Parathyroid adenoma (tissue), 2 donors: ENCODE measurements at regions not wholly inside any gene's neighbourhood (a gene's known extent, or its start where the extent isn't known, plus 50 kb on each side); places are given as distances from the start of the nearest gene placed in this dataset.

Experiments
- H2AFZ ChIP-seq: fragments of 300-600 bp; sonication (generic); one replicate; pipeline ENCODE4 v1.7.0; 2017; ENCODE audit warnings: antibody characterized with exemption, mild to moderate bottlenecking
- H3K27ac ChIP-seq: fragments of 300-600 bp; sonication (generic); one replicate; pipeline ENCODE4 v1.7.0; 2017
- H3K27me3 ChIP-seq: fragments of 300-600 bp; sonication (generic); one replicate; pipeline ENCODE4 v1.7.0; 2017; ENCODE audit warnings: low read length; ENCODE audit not compliant: control insufficient read depth, insufficient read depth
- H3K36me3 ChIP-seq: fragments of 300-600 bp; sonication (generic); one replicate; pipeline ENCODE4 v1.7.0; 2017; ENCODE audit warnings: low read length; ENCODE audit not compliant: control insufficient read depth, insufficient read depth
- H3K4me1 ChIP-seq: fragments of 300-600 bp; sonication (generic); one replicate; pipeline ENCODE4 v1.7.0; 2017; ENCODE audit warnings: control low read depth
- H3K4me2 ChIP-seq: fragments of 300-600 bp; sonication (generic); one replicate; pipeline ENCODE4 v1.7.0; 2017; ENCODE audit warnings: low read length
- H3K4me3 ChIP-seq: fragments of 300-600 bp; sonication (generic); one replicate; pipeline ENCODE4 v1.7.0; 2017; ENCODE audit warnings: low read depth, low read length
- H3K79me2 ChIP-seq: fragments of 300-600 bp; sonication (generic); one replicate; pipeline ENCODE4 v1.7.0; 2017; ENCODE audit warnings: control low read depth
- H3K9ac ChIP-seq: fragments of 300-600 bp; sonication (generic); one replicate; pipeline ENCODE4 v1.7.0; 2017; ENCODE audit warnings: mild to moderate bottlenecking
- H3K9me3 ChIP-seq: fragments of 300-600 bp; sonication (generic); one replicate; pipeline ENCODE4 v1.7.0; 2017; ENCODE audit warnings: low read length; ENCODE audit not compliant: control insufficient read depth
- TF ChIP-seq, protein P1 (sequence below): fragments of 300-600 bp; sonication (generic); IDR thresholded peaks from one replicate; pipeline ENCODE4 v1.7.0; 2017; ENCODE audit warnings: antibody characterized with exemption, mild to moderate bottlenecking
- donor health status: primary hyperparathyroidism.

GRCh38 chr2:215626812-215627281 lies 191.0 kb upstream of the FN1 start:
- H3K9ac ChIP-seq = no peak overlapping the region
- no peaks in the 10 kb centered on the region for H3K9me3 ChIP-seq
- no peak overlapping the region for H3K4me3 ChIP-seq
- no peak overlapping the region for H2AFZ ChIP-seq
- no peaks in the 10 kb centered on the region for H3K79me2 ChIP-seq
- TF ChIP-seq, protein P1, sequence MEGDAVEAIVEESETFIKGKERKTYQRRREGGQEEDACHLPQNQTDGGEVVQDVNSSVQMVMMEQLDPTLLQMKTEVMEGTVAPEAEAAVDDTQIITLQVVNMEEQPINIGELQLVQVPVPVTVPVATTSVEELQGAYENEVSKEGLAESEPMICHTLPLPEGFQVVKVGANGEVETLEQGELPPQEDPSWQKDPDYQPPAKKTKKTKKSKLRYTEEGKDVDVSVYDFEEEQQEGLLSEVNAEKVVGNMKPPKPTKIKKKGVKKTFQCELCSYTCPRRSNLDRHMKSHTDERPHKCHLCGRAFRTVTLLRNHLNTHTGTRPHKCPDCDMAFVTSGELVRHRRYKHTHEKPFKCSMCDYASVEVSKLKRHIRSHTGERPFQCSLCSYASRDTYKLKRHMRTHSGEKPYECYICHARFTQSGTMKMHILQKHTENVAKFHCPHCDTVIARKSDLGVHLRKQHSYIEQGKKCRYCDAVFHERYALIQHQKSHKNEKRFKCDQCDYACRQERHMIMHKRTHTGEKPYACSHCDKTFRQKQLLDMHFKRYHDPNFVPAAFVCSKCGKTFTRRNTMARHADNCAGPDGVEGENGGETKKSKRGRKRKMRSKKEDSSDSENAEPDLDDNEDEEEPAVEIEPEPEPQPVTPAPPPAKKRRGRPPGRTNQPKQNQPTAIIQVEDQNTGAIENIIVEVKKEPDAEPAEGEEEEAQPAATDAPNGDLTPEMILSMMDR = no peak
- no peaks in the 10 kb centered on the region for H3K36me3 ChIP-seq
- no peak overlapping the region for H3K4me2 ChIP-seq
- no peaks in the 10 kb centered on the region for H3K4me1 ChIP-seq
- H3K27ac ChIP-seq = no peak overlapping the region
- H3K27me3 ChIP-seq = no peaks in the 10 kb centered on the region

DNA sequence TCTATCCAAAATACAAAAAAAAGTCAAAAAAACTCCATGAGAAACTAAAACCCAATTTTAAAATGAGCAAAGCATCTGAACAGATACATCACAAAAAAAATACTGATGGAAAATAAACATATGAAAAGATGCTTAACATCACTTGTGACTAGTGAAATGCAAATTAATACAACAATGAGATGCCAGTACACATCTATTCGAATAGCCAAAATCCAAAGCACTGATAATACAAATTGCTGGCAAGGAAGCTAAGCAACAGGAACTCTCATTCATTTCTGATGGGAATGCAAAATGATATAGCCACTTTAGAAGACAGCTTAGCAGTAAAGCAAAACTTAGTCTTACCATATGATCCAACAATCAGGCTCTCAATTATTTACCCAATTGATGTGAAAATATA lies 190.2 kb upstream of the FN1 start:
- Histone ChIP-seq H3K4me2 (no peak overlapping the region), H3K4me1 (no peaks in the 10 kb centered on the region), H3K9ac (no peak overlapping the region), H3K27ac (no peak overlapping the region), H3K27me3 (no peaks in the 10 kb centered on the region), H3K79me2 (no peaks in the 10 kb centered on the region), H3K9me3 (no peaks in the 10 kb centered on the region), H2AFZ (no peak overlapping the region), H3K4me3 (no peak overlapping the region), H3K36me3 (no peaks in the 10 kb centered on the region)
- TF ChIP-seq, protein P1 = no peak

DNA sequence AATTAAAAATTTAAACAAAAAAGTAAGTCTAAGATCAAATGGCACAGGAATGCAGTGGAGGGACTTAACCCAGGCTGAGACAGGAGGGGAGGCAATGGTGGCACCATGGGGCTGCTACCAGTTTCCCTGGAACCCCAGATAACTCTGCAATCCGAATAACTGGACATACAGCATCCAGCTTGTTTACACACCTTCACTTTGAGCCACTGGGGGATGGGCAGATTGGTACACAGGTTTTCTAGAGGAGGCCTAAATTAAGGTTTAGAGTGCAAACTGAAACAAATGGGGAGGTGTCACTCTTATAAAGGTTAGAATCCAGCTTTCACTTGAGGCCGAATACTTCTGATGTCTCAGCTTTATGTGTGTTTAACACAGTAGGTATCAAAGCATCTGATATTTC lies 189.3 kb upstream of the FN1 start:
- no peaks in the 10 kb centered on the region for H3K27me3 ChIP-seq
- no peak overlapping the region for H3K4me3 ChIP-seq
- no peak overlapping the region for H3K4me2 ChIP-seq
- H3K36me3 ChIP-seq = no peaks in the 10 kb centered on the region
- H2AFZ ChIP-seq = no peak overlapping the region
- H3K9ac ChIP-seq = no peak overlapping the region
- peaks cover under 1% of the 10 kb centered on the region for H3K4me1 ChIP-seq
- TF ChIP-seq, protein P1 = no peak
- no peaks in the 10 kb centered on the region for H3K9me3 ChIP-seq
- H3K27ac ChIP-seq = no peak overlapping the region
- no peaks in the 10 kb centered on the region for H3K79me2 ChIP-seq

DNA sequence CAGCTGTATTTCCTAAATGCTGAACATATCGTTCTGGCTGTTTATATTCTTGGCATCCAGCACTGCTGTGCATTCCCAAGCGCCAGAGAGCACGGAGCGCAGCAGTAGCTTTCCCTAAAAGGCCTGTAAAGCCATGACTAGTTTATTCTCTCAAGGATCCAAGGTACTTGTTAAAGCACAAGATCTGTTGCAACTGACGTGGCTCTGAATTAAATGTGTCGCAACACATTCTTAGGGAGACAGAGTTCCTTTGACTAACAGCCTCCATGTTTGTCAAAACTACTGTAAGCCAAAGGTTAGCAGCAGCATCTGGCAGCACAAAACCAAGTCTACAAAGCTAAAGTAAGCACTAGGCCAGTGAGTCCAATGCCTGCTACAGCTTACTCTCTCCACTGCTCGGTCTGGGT lies 188.6 kb upstream of the FN1 start:
- H3K27ac ChIP-seq = no peak overlapping the region
- TF ChIP-seq, protein P1 = no peak

DNA sequence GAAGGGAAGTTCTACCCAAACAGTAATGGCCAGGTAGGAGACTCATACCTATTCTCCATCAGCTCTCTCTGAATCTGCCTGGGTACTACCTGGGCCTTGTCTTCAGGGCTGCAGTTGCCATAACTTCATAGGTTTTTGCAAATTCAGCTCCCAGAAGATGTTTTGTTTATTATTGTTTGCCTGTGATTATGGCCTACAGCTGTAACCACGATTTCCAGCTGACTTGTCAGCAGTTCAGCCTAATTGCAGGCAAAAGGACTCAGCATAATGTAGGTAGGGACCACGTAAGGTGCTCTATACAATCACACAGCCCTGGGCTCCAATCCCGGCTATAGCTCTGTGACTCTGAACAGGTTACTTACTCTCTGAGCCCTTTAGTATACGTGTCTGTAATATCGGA lies 187.0 kb upstream of the FN1 start:
- TF ChIP-seq, protein P1 = no peak
- no peak overlapping the region for H3K27ac ChIP-seq

More for the DNA sequence above, 188.6 kb upstream of the FN1 start:
- Histone ChIP-seq H3K4me3 (no peak overlapping the region), H3K36me3 (no peaks in the 10 kb centered on the region), H3K27me3 (no peaks in the 10 kb centered on the region), H3K4me2 (no peak overlapping the region), H3K79me2 (no peaks in the 10 kb centered on the region), H3K9ac (no peak overlapping the region), H2AFZ (peak overlapping the region; percentile 2), H3K9me3 (no peaks in the 10 kb centered on the region), H3K4me1 (peaks cover 8% of the 10 kb centered on the region)

More for the DNA sequence above, 187.0 kb upstream of the FN1 start:
- Histone ChIP-seq H3K4me3 (no peak overlapping the region), H3K4me1 (peaks cover 10% of the 10 kb centered on the region), H3K4me2 (no peak overlapping the region), H3K9me3 (no peaks in the 10 kb centered on the region), H3K79me2 (no peaks in the 10 kb centered on the region), H2AFZ (peak overlapping the region; percentile 44), H3K9ac (no peak overlapping the region), H3K27me3 (no peaks in the 10 kb centered on the region), H3K36me3 (no peaks in the 10 kb centered on the region)
